OCI-LY3 (cell line): ENCODE measurements at regions not wholly inside any gene's neighbourhood (a gene's known extent, or its start where the extent isn't known, plus 50 kb on each side); places are given as distances from the start of the nearest gene placed in this dataset.

ENCODE experiments used
- EZH2phosphoT487 ChIP-seq: fragments of 200-600 bp; shearing (Covaris generic); IDR thresholded peaks from 2 replicates; pipeline ENCODE4 v1.6.1; 2018; ENCODE audit warnings: antibody characterized with exemption, mixed run types, low read depth
- TF ChIP-seq, protein P1 (sequence below): fragments of 200-600, 300-600 bp; sonication (generic); IDR thresholded peaks from 2 replicates; pipeline ENCODE4 v1.5.1; 2014; ENCODE audit warnings: antibody characterized with exemption, low read length, low read depth

DNA sequence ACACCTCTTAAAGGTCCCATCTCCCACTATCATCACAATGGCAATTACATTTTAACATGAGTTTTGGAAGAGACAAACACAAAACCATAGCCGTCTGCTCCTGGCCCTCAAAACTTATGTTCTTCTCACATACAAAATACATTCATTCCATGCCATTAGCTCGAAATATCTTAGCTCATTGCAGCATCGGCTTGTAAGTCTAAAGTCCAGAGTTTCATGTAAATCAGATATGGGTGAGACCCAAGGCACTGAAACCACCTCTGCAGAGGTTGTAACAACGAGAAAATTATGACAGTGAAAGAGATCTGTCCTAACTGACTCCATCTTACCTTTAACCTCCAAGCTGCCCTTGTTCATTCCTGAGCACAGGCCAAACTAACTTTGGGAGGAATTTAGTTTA lies 635.0 kb upstream of the SPRY2 start:
- TF ChIP-seq, protein P1, sequence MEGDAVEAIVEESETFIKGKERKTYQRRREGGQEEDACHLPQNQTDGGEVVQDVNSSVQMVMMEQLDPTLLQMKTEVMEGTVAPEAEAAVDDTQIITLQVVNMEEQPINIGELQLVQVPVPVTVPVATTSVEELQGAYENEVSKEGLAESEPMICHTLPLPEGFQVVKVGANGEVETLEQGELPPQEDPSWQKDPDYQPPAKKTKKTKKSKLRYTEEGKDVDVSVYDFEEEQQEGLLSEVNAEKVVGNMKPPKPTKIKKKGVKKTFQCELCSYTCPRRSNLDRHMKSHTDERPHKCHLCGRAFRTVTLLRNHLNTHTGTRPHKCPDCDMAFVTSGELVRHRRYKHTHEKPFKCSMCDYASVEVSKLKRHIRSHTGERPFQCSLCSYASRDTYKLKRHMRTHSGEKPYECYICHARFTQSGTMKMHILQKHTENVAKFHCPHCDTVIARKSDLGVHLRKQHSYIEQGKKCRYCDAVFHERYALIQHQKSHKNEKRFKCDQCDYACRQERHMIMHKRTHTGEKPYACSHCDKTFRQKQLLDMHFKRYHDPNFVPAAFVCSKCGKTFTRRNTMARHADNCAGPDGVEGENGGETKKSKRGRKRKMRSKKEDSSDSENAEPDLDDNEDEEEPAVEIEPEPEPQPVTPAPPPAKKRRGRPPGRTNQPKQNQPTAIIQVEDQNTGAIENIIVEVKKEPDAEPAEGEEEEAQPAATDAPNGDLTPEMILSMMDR = no peak
- TF ChIP-seq EZH2phosphoT487 = no peak
